Fibroblast of peridontal ligament (primary cell): ENCODE measurements at regions not wholly inside any gene's neighbourhood (a gene's known extent, or its start where the extent isn't known, plus 50 kb on each side); places are given as distances from the start of the nearest gene placed in this dataset.
A peak's percentile ranks its signal among the peaks of the same experiment; 100 is the strongest.

ENCODE experiments used
- DNase-seq: peaks from one replicate; pipeline ENCODE4 v3.0.0-alpha.2; 2010; ENCODE audit errors: extremely low read depth

DNA sequence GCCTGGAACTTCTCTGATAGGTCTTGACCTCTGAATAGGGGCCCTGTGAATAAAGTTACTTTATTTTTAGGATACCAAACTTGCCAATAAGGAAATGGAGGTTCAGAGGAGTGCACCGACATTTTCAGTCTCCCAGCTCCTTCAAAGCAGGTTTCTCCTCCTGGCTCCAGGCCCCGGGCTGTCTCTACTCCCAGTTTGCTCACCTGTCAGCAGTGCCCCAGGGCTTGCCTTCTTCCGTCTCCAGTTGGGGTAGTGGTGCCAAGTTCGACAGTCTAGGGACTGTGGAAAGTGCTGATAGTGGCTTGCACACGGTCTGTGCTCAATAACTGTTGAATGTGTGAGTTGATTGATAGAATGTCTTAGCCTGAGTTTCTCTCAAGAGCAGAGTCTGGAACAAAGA, 149.2 kb downstream of the ACTL8 start:
- no peak for DNase-seq

- DNase-seq = no peak
Measured at GRCh38 chr1:17907999-17908398, 152.9 kb downstream of the ACTL8 start.

DNA sequence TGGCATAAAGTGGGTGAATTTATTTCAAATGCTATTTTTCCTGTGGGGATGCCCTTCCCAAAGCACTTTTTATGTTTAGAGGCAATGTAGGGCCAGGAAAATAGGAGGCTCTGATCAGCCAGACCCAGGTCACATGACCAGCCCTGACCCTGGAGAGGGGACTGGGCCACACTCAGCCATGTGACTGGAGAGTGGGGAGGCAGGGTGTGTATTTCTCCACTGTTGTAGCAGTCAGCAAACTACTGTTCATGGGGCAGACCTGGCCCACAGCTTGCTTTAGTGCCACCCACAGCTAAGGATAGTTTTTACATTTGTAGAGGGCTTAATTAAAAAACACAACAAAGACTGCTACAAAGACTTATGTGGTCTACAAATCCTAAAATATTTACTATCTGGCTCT, 153.8 kb downstream of the ACTL8 start:
- DNase-seq = no peak

DNA sequence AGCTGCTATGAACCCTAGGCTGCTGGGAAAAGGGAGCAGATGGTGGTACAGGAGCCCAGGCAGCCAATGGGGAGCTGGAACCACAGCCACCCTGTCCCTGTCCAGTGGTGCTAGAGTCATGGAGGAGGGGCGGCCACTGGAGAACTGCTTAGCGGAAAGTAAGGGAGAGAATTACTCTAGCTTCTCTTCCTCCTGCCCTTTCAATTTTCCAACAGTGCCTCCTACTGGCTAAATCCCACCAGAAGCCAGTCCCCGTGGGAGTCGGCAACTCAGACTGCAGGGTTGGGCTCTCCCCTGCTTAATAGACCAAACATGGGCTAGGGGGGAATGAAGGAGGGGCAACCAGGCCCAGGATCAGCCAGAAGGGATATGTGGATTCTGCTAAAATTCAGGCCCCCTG, 154.5 kb downstream of the ACTL8 start:
- peak; percentile 11 for DNase-seq

DNA sequence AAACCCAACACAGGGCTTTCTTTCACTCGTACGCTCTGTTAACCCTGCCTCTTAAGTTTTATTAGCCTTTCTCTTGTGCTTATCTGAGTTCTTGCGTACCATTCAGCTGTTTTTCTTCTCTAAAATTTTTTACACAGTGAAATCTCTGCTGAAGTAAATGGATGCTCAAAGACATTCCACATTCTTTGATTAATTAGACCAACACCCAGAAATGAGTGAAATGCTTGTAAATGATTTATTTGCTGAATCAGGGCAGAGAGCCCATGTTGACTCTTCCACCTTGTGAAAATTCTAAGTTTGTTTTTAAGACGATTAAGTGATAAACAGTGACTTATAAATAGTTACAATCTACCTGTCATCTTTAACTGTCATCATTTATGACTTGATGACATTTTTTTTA, 156.7 kb downstream of the ACTL8 start:
- DNase-seq = no peak

DNA sequence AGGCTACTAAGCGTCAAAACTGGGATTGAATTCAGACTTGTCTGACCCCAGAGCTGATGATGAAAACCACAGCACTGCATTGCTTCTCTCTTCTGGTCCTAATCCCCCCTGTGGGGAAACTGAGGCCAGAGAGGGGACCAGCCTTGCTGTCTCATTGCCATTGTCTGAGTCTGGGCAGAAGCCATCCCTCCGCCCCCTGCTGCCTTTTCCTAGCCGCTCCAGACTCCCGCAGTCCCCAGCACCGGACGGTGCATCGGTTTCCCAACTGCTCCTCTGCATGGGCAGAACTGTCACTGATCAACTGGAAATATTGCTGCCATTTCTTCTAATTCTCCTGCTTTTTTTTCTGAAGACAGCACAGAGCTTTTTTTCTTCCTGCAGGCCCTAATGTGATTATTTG, 157.4 kb downstream of the ACTL8 start:
- DNase-seq = no peak

GRCh38 chr1:17913326-17914115, 158.4 kb downstream of the ACTL8 start:
- DNase-seq = no peak

DNA sequence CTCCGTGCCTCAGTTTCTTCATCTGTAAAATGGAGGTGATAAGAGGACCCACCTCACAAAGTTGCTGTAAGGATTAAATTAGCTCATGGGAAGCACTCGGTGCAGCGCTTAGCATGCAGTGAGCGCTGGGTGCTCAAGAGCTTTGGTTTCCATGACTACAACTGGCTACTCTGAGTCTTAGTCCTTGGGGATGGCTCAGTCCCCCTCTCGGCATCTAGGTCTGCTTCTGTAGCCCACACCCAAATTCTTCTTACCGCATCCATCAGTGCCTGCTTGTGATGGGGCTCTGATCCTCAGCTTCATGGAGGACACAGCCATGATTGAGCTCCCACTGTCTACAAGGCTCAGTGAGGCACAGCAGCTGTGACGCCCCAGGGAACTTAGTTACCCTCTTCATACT, 159.0 kb downstream of the ACTL8 start:
- no peak for DNase-seq

DNA sequence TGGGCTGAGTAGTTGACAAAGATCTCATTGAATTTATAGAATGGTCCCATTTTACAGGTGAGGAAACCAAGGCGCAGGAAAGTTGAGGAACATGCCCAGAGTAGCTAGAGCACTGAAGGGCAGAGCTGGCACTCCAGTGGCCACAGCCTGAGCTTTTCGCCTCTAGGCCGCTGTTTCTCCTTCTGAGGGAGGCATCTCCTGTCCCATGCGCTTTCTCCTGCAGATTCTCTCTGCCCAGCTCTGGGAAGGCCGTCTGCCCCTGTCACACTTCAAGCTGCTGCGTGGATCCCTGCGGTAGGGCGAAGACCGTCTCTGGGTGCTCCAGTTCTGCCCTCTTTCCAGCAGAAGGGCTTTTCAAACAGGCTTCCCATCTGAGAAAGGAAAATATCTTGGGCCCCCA, 159.9 kb downstream of the ACTL8 start:
- no peak for DNase-seq

DNA sequence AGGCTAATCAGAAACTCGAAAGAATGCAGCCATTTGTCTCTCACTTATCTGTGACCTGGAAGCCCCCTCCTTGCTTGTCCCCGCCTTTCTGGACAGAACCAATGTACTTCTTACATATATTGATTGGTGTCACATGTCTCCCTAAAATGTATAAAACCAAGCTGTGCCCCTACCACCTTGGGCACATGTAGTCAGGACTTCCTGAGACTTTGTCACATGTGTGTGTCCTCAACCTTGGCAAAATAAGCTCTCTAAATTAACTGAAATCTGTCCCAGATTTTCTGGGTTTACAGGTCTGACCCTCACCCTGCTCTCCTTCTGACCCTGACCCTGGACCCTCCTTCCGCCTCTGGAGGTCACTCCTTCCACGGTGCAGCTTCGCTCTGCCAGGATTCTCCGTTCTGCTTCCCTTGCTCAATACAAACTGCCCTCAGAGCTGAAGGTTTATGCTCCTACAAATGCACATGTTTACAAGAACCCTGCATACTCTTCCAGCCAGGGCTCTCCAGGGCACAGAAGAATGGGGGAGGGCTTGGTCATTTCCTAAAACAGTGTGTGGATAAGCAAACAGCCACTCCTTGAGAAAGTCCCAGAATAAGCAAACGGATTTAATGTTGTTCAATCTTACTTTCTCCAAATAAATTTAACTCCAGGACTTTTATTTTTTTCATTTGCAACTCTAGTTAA, 160.5 kb downstream of the ACTL8 start:
- no peak for DNase-seq

- no peak for DNase-seq
Measured at GRCh38 chr1:17916702-17917101, 161.6 kb downstream of the ACTL8 start.

- peak; percentile 65 for DNase-seq
Measured at GRCh38 chr1:17919525-17920439, 164.6 kb downstream of the ACTL8 start.

- no peak for DNase-seq
Measured at GRCh38 chr1:17920881-17921640, 165.9 kb downstream of the ACTL8 start.

- no peak for DNase-seq
Measured at GRCh38 chr1:17922833-17923232, 167.7 kb downstream of the ACTL8 start.

DNA sequence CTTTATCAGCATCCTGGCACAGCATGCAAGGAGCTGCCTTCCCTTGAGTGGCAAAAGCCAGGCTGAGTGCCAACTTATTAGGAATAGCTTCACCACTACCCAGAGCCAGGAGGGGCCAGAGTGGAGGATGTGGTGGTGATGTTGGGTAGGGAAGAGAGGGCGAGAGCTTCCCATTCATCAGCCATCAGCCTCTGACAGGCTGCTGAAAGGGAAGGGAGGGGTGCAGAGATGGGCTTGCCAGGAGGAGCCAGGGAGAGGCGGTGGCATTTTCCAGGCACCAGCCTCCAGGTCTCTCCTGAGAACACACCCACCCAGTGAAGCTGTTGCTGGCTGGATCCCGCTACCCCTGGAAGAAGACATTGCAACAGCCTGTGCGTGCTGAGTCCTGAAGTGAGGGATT, 168.5 kb downstream of the ACTL8 start:
- no peak for DNase-seq

DNA sequence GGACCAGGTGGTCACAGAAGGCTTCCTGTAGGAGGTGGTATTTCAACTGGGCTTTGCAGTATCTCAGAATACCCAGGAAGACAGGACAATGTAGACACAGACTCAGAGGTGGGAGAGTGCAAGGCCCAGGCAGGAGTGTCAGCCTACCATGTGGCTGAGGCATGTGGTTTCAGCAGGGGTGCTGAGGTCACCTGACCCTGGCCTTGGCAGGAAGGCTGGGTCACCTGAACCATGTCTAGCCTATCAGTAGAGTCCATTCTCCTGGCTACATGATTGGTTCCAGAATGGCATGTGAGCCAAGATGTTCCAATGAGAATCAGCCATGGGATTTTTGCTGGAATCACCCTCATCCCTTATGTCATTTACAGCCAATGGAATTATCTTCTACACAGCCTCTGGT, 169.4 kb downstream of the ACTL8 start:
- DNase-seq = no peak

- no peak for DNase-seq
Measured at GRCh38 chr1:17925290-17926237, 170.4 kb downstream of the ACTL8 start.

GRCh38 chr1:17926906-17927305, 171.8 kb downstream of the ACTL8 start:
- no peak for DNase-seq

DNA sequence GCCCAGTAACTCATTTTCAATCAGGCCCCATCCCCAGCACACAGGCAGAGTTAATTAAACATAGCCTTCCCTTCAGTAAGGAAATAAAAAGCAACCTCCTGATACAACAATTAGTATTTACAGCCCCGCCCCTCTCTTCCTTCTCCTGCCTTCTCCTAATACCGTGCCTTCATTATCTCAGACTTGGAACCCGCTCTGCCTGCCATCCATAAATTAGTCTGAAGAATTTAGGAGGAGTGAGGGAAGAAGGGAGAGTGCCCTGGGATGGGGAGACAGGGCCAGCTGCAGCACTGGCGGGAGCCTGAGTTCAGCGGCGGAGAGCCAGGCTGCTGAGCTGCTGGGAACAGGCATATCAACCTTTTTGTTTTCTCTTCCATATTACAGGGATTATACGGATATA, 172.8 kb downstream of the ACTL8 start:
- no peak for DNase-seq

DNA sequence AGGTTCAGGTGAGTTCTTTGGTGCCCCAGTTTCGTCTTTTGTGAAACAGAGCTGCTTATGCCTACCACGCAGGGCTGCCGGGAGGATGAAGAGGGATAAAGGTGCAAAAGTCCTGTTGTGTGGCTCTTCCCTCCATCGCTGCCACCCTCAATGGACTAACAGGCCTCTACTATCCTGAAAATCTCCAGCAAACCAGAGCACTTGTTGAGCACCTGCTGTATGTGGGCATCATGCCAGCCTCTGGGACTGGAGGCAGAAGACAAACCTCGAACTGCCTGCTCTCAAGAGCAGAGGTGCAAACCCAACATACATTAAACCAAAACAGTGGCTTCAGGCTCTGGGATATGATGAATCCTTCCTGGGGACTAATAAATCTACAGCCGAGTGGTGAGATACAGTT, 174.1 kb downstream of the ACTL8 start:
- DNase-seq = no peak

DNA sequence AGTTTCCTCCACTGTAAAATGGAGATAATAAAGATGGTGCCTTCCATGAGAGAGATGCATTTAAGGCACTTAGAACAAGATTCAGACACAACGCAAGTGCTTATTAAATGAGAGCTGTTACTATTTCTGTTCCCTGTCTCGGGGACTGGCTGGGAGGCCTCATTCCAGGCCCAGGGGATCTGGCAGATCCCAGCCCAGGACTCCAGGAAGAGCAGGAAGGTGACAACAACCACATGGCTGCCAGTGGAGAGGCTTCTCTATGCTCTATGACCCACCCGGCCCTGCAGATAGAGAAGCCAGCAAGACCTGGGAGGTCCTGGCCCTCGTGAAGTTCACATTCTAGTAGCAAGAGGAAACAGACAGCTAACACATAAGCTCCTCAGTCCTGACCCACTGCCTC, 175.5 kb downstream of the ACTL8 start:
- DNase-seq = no peak
